GM10248 (cell line): ENCODE measurements at regions not wholly inside any gene's neighbourhood (a gene's known extent, or its start where the extent isn't known, plus 50 kb on each side); places are given as distances from the start of the nearest gene placed in this dataset.

Experiments
- CTCF ChIA-PET: fragments of 300-600 bp; sonication (Branson Sonifier 250); formaldehyde crosslinking; extraction: SDS; loops from one replicate; lab custom pipeline; 2021; ENCODE audit warnings: antibody characterized with exemption; lab: Yijun Ruan, JAX
- POLR2A ChIA-PET: fragments of 350-650 bp; sonication (Branson Sonifier 250); formaldehyde crosslinking; extraction: SDS; loops from one replicate; lab custom pipeline; 2020; ENCODE audit warnings: antibody characterized with exemption; lab: Yijun Ruan, JAX
- DNase-seq: peaks from one replicate; pipeline ENCODE4 v3.0.0; 2012; ENCODE audit errors: extremely low spot score
- TF ChIP-seq, protein P1 (sequence below): IDR thresholded peaks from 2 replicates; pipeline ENCODE4 v1.5.1; 2012; ENCODE audit warnings: mild to moderate bottlenecking, low read depth; ENCODE audit errors: extremely low read depth, missing control alignments, control extremely low read depth

- DNase-seq = no peak
- TF ChIP-seq, protein P1, sequence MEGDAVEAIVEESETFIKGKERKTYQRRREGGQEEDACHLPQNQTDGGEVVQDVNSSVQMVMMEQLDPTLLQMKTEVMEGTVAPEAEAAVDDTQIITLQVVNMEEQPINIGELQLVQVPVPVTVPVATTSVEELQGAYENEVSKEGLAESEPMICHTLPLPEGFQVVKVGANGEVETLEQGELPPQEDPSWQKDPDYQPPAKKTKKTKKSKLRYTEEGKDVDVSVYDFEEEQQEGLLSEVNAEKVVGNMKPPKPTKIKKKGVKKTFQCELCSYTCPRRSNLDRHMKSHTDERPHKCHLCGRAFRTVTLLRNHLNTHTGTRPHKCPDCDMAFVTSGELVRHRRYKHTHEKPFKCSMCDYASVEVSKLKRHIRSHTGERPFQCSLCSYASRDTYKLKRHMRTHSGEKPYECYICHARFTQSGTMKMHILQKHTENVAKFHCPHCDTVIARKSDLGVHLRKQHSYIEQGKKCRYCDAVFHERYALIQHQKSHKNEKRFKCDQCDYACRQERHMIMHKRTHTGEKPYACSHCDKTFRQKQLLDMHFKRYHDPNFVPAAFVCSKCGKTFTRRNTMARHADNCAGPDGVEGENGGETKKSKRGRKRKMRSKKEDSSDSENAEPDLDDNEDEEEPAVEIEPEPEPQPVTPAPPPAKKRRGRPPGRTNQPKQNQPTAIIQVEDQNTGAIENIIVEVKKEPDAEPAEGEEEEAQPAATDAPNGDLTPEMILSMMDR = no peak
- POLR2A ChIA-PET = no interaction called here
- CTCF ChIA-PET = interaction anchor here (1.0 kb wide), 1 partner anchor 11 kb away, joined by 3 read pairs; no protein-coding TSS in a partner anchor
Measured at GRCh38 chr5:3531320-3531986, 64.2 kb upstream of the IRX1 start.

GRCh38 chr5:3530251-3530650, 65.4 kb upstream of the IRX1 start:
- TF ChIP-seq, protein P1 = no peak
- ChIA-PET POLR2A (no interaction called here), CTCF (interaction anchor here (0.7 kb wide), 1 partner anchor 12 kb away, joined by 3 read pairs; no protein-coding TSS in a partner anchor)
- no peak for DNase-seq

DNA sequence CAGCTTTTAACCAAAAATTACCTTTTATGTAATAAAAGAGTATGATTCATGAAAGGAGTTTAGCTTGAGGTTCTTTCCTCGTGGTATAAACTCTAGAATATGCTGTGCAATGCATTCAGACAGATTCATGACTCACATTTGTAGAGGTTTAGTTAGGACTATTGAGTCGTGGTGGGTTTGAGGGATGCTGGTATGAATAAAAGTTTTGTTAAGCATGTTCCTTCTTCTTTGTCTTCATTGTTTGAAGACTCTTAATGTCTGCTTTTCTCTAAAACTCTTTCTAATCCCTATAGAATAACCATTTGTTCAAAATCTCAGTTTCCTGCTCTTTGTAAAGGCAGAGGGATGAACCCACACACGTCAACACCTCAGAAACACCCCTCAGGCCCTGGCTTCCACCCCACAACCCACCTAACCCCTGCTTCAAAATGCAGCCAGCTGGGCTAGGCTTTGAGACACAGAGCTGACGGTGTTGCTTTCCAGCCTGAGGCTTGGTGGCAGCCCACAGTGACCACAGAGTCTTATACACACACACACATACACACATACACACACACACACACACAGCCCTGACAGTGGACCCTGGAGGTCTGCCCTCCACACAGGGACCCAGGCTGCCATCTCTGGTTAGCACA, 69.0 kb upstream of the IRX1 start:
- TF ChIP-seq, protein P1 = no peak
- ChIA-PET POLR2A (no interaction called here), CTCF (no interaction called here)
- no peak for DNase-seq

- POLR2A ChIA-PET = no interaction called here
- TF ChIP-seq, protein P1 = no peak
- CTCF ChIA-PET = no interaction called here
Measured at GRCh38 chr5:3522491-3522890, 73.1 kb upstream of the IRX1 start.

GRCh38 chr5:3518576-3518975, 77.1 kb upstream of the IRX1 start:
- DNase-seq = no peak
- ChIA-PET POLR2A (no interaction called here), CTCF (no interaction called here)

More at GRCh38 chr5:3522491-3522890, 73.1 kb upstream of the IRX1 start:
- DNase-seq = no peak

DNA sequence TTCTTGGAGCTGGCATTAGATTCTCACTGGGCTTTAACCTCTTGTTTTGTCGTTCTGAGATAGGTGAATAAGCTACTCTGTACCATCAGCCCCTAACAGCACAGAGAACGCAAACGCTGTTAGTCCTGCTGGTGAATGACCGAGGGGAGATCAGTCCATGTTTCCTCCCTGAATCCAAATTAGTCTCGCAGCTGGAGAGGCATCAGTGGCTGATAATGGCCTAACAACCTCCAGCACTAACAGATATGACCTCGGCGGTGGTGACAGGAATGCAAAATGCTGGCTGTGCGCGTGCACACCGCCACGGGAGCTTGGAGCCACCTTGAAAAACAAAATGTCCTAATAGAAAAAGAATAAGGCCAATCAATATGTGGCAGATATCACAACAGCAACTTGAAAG, 77.6 kb upstream of the IRX1 start:
- ChIA-PET POLR2A (no interaction called here), CTCF (no interaction called here)
- TF ChIP-seq, protein P1 = no peak
- DNase-seq = no peak

More at GRCh38 chr5:3518576-3518975, 77.1 kb upstream of the IRX1 start:
- TF ChIP-seq, protein P1 = no peak
